NCI-H1694 treated with DMSO at 0.1 percent for 48 hours (cell line): ENCODE measurements at regions not wholly inside any gene's neighbourhood (a gene's known extent, or its start where the extent isn't known, plus 50 kb on each side); places are given as distances from the start of the nearest gene placed in this dataset.
A peak's percentile ranks its signal among the peaks of the same experiment; 100 is the strongest.
"Not testable (repeated sequence)": the region's sequence is repeated elsewhere in the genome, so short reads cannot be mapped to it uniquely, and the experiment has no call there.

Source experiments
- DNase-seq: peaks from one replicate; lab custom pipeline; 2025; lab: John Stamatoyannopoulos, UW

GRCh38 chr5:97234380-97234779 lies 51.3 kb upstream of the RIOK2 start:
- DNase-seq = not testable (repeated sequence)

GRCh38 chr5:97242341-97242740 lies 59.3 kb upstream of the RIOK2 start:
- DNase-seq = no peak

- DNase-seq = no peak
Measured at GRCh38 chr5:97243353-97243752, 60.3 kb upstream of the RIOK2 start.

GRCh38 chr5:97245386-97245785 lies 62.3 kb upstream of the RIOK2 start:
- no peak for DNase-seq

GRCh38 chr5:97250113-97250512 lies 67.1 kb upstream of the RIOK2 start:
- no peak for DNase-seq

DNA sequence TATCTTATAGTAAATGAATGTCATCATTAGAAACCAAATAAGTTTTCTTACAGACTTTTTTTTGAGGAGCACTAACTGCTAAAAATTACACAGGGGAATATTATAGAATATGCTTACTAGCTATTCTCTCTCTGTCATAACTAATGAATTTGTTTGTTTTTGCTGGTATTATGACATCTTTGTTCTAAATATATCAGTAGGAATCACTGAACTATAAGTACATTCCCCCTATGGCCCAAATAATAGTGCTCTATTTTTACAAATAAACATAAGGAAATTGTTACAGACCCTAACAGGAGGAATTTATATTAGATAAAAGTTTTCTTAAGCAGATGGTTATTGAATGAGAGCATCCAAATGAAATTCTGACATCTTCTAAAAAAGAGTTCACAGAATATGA lies 83.0 kb upstream of the RIOK2 start:
- DNase-seq = no peak

DNA sequence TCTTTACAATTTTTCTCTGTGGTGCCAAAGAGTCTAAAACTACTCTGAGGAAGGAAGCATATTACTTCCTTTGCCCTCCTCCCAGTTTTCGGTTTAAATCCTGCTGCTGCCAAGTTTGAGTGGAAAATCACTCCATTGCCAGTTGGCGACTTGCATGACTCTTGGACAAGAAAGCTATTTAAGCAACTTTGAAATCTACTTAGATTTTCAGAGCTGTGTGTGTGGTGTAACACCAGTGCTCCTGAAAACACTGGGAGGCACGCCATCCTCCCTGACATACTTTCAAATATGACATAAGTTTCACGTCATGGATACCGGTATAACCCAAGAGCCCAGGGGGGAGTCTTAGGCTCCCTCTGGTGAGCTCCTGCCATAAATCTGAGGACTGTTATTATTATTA lies 83.5 kb upstream of the RIOK2 start:
- no peak for DNase-seq

GRCh38 chr5:97267767-97268166 lies 84.7 kb upstream of the RIOK2 start:
- DNase-seq = no peak

GRCh38 chr5:97276474-97277120 lies 93.5 kb upstream of the RIOK2 start:
- no peak for DNase-seq

GRCh38 chr5:97281257-97281656 lies 98.2 kb upstream of the RIOK2 start:
- DNase-seq = no peak

DNA sequence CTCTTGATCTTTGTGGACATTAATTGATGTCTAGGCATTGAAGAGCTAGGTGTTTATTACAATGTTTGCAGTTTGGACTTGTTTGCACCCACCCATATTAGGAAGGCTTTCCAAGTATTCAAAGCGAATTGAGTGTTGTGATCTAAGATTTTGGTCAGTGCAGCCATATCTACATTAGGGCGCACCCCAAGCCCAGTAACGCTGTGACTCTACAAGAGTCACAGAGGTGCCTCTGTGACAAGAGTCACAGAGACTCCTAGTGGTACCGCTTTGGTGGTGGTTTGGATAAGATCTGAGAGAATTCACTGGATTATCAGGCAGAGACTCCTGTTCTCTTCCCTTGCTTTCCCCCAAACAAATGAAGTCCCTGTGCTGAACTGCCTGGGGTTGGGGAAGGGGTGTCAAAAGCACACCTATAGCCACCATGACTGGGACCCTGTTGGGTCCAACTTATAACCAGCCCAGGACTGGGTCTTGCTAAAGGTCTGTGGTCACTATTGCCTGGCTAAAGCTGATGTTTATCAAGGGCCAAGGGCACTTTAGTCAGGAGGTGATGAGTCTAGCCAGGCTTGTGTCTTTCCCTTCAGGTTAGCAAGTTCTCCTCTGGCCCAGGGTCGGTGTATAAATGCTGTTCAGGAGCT lies 114.1 kb upstream of the RIOK2 start:
- DNase-seq = peak; percentile 26

DNA sequence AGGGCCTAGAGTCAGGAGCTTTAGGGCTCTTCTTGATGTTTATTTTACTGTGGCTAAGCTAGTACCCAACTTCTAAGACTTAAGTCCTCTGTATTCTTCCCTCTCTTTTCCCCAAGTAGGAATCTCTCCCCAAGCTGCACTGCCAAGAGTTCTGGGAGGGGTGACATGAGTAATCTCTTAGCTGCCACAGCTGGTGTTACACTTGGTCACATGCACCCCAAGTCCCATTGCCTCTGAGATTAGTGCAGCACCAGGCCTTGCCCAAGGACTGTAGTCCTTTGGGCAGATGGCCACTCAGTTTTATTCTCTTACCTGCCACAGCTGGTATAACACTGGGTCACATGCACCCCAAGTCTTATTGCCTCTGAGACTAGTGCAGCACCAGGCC lies 114.7 kb upstream of the RIOK2 start:
- no peak for DNase-seq

DNA sequence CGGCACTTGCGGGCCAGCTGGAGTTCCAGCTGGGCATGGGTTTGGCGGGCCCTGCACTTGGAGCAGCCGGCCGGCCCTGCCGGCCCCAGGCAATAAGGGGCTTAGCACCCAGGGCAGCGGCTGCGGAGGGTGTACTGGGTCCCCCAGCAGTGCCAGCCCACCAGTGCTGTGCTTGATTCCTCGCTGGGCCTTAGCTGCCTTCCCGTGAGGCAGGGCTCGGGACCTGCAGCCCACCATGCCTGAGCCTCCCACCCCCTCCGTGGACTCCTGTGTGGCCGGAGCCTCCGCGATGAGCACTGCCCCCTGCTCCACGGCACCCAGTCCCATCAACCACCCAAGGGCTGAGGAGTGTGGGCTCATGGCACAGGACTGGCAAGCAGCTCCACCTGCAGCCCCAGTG lies 118.1 kb upstream of the RIOK2 start:
- not testable (repeated sequence) for DNase-seq

- no peak for DNase-seq
Measured at GRCh38 chr5:97338729-97339128, 155.7 kb upstream of the RIOK2 start.

DNA sequence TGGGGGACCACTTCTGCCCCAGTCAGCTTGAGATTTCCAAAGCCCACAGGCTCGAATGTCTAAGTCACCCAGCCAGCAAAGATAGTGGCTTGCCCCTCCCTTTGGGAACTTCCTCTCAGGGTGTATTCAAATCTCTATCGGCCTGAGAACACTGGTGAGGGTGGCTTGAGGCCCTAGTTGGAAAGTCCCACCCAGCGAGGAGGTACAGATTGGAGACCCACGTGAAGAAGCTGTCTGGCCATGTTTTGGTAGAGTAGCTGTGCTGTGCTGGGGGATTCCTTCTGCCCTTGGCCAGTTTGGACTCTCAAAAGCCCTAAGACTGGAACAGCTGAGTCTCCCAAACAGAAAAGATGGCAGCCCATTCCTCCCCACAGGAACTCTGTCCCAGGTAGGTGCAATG lies 172.7 kb upstream of the RIOK2 start:
- DNase-seq = no peak

GRCh38 chr5:97363577-97363976 lies 180.5 kb upstream of the RIOK2 start:
- no peak for DNase-seq

- no peak for DNase-seq
Measured at GRCh38 chr5:97364731-97365130, 181.7 kb upstream of the RIOK2 start.

DNA sequence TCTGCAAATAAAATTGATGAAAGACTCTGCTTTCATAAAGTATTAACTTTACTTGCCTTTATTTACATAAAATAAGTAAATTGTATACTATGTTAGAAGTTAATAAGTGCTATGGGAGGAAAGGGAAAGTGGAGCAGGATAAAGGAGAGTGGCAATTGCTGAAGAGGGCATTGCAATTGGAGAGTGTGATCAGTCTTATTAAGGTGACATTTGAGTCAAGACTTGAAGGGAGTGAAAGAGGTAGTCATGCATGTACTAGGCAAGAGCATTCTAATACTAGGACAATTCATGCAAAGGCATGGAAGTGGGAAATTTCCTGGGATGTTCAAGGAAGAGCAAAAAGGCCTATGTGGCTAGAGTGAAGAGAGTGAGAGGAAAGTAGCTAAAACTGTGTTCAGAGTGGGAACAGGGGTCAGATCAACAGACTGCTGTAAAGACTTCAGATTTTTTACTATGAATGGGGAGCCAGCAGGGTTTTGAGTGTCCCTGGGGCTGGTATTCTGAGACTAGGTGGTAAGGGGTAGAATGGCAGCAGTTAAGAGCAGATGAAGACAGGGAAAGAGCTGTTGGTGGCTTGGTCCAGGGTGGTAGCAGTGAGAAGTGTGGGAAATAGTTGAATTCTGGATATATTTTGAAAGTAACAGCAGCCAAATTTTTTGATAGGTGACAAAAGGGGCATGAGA lies 182.3 kb upstream of the RIOK2 start:
- DNase-seq = no peak

DNA sequence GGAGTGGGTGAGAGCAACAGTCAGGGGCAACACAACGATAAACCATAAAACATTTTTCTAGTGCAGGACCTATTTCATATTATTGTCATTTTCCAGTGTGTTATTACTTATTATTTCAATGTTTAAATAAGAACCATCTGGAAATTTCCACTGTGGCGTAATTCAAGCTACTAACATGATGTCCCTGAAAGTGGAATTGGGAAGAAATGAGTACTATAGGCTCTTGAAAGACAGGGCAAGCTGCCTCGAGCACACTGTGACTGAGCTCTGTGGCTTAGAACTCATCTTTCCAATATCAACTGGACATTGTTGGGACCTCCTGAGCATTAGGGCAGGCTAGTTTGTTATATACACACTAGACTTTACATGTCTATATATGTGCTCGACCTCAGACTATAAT lies 182.9 kb upstream of the RIOK2 start:
- no peak for DNase-seq

- DNase-seq = no peak
Measured at GRCh38 chr5:97375959-97376358, 192.9 kb upstream of the RIOK2 start.

DNA sequence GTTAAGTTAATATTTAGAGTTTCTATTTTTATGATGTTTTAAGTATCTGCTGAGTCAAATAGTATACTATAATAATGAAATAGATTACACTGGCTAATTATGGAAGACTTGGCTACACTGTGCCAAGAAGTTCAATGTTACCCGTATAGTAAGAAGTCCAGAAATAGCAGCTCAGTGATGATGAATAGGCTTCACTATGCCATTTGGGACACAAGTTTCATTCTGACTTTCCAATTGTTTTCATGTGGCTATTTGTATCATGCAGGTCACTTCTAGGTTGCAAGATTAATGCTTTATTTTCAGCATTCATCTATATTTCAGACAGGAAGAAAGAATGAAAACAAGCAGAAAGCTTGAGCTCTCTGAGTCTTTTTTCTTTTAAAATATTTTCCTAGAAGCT lies 194.5 kb upstream of the RIOK2 start:
- DNase-seq = no peak

DNA sequence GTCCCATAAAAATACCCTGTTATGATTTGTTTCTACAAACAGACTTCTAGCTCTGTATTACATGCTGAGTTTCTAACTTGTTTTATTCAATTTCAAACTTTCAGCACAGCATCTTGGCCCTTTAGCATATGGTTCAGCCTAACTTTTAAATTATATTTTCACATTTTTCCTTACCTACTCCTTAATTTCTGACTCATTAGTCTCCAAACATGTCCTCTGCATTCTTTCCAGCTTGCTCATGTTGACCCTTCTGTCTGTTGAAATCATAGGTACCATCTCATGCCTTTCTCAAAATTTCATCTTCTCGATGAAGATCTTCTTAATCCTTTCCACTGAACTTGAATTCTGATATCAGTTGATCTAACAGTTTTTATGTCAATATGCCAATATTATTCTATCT lies 200.9 kb upstream of the RIOK2 start:
- no peak for DNase-seq

GRCh38 chr5:97388794-97389193 lies 205.7 kb upstream of the RIOK2 start:
- DNase-seq = no peak

DNA sequence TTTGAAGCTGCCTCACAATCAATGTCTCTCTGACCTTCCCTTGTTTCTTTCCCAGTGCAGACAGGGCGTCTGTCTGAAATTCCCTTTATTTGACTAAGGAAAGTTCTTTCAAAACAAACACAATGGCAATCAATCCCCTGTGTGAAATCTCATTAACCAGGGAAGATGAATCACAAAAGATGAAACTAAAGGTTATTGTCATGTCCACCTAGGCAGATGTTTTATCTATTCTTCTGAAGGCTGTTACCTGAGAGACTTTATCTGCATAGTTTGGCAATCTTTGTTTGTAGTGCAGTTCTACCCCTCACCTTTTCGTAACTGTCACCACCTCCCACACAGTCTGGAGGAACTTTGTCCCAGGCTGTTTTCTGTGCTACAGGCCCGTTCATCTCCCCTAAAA lies 217.5 kb upstream of the RIOK2 start:
- DNase-seq = no peak
